Esophagus squamous epithelium (tissue), 5 donors: ENCODE measurements at regions not wholly inside any gene's neighbourhood (a gene's known extent, or its start where the extent isn't known, plus 50 kb on each side); places are given as distances from the start of the nearest gene placed in this dataset.

Experiments
- DNase-seq: peaks from one replicate; lab custom pipeline; 2025; lab: John Stamatoyannopoulos, UW
- H3K27ac ChIP-seq, 4 donors: fragments of 200-600 bp; sonication (generic); one replicate each; pipeline ENCODE4 v1.5.1; 2016 to 2019; ENCODE audit warnings: mild to moderate bottlenecking in 1 of 4
- H3K27me3 ChIP-seq, 4 donors: fragments of 200-600 bp; sonication (generic); 1 replicate in 3 of 4; 2 replicates in 1 of 4; pipeline versions ENCODE4 v1.5.1 to v1.6.0; 2017 to 2021; ENCODE audit warnings: antibody characterized with exemption in 1 of 4
- H3K36me3 ChIP-seq, 3 donors: fragments of 200-600 bp; sonication (generic); one replicate each; pipeline ENCODE4 v1.5.1; 2016 to 2019
- H3K4me1 ChIP-seq, 3 donors: fragments of 200-600 bp; sonication (generic); one replicate each; pipeline ENCODE4 v1.5.1; 2017 to 2019
- H3K4me3 ChIP-seq, 4 donors: fragments of 200-600 bp; sonication (generic); 1 replicate in 3 of 4; 2 replicates in 1 of 4; pipeline ENCODE4 v1.5.1; 2016 to 2019; ENCODE audit warnings: mild to moderate bottlenecking in 2 of 4, moderate library complexity in 1 of 4
- H3K9me3 ChIP-seq, 3 donors: fragments of 200-600 bp; sonication (generic); one replicate each; pipeline ENCODE4 v1.5.1; 2016 to 2019
- POLR2A ChIP-seq, 4 donors: fragments of 450-650 bp; IDR thresholded peaks; one replicate each; pipeline ENCODE4 v1.6.1; 2017; ENCODE audit warnings: antibody characterized with exemption in 4 of 4, mild to moderate bottlenecking in 4 of 4, moderate library complexity in 3 of 4
- WGBS, 2 donors: methylation state at CpG; one replicate each; pipeline ENCODE4 v1.1.5; 2018; 5-methylcytosine and 5-hydroxymethylcytosine counted together
- intact Hi-C: fragments of 100-400 bp; cut with DNase I; formaldehyde crosslinking; loops from one replicate; pipeline ENCODE4 v1.15.0; 2022
- TF ChIP-seq, protein P1 (sequence below), 6 experiments: fragments of 450-650 bp in 4 of 6; fragments of 200-600 bp in 2 of 6; sonication (generic) in 2 of 6; IDR thresholded peaks; one replicate each; pipeline ENCODE4 v1.5.1; 2016 to 2019; ENCODE audit warnings: antibody characterized with exemption in 6 of 6, mild to moderate bottlenecking in 4 of 6, moderate library complexity in 4 of 6
- donor health status: DM: yes; HTN: yes; CAD: no.

DNA sequence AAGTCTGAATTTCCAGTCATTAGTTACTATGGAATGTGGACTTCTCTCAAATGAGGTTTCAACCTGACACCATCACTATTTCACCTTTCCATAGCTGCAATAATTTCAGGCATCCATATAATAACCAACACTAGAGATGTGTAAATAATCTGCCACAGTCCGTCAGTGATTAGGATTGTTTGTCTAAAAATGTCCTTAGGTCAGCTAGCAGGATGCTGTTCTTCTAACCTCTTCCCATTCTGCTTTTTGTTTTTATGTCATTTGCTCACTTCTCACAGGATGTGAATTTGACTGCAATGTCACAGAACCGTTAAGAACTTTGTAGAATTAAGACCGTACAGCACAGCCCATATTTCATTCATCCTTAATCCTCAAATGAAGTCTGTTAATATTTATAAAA is 166.4 kb upstream of the RASA1 start:
- H3K36me3 ChIP-seq, result no peaks in the 10 kb centered on the region
- no peaks in the 10 kb centered on the region for H3K9me3 ChIP-seq
- no peak for DNase-seq
- H3K4me3 ChIP-seq, result no peak overlapping the region
- no peak overlapping the region for H3K27ac ChIP-seq
- TF ChIP-seq, protein P1, sequence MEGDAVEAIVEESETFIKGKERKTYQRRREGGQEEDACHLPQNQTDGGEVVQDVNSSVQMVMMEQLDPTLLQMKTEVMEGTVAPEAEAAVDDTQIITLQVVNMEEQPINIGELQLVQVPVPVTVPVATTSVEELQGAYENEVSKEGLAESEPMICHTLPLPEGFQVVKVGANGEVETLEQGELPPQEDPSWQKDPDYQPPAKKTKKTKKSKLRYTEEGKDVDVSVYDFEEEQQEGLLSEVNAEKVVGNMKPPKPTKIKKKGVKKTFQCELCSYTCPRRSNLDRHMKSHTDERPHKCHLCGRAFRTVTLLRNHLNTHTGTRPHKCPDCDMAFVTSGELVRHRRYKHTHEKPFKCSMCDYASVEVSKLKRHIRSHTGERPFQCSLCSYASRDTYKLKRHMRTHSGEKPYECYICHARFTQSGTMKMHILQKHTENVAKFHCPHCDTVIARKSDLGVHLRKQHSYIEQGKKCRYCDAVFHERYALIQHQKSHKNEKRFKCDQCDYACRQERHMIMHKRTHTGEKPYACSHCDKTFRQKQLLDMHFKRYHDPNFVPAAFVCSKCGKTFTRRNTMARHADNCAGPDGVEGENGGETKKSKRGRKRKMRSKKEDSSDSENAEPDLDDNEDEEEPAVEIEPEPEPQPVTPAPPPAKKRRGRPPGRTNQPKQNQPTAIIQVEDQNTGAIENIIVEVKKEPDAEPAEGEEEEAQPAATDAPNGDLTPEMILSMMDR (IDR thresholded peaks at IDR 0.05), result no peak
- no peak for TF ChIP-seq POLR2A (IDR thresholded peaks at IDR 0.05)
- WGBS, 2 donors, result 32% methylated on average over 3 of the region's 3 CpGs
- no peaks in the 10 kb centered on the region for H3K4me1 ChIP-seq
- intact Hi-C loops, result no loop called here
- H3K27me3 ChIP-seq, result no peaks in the 10 kb centered on the region

DNA sequence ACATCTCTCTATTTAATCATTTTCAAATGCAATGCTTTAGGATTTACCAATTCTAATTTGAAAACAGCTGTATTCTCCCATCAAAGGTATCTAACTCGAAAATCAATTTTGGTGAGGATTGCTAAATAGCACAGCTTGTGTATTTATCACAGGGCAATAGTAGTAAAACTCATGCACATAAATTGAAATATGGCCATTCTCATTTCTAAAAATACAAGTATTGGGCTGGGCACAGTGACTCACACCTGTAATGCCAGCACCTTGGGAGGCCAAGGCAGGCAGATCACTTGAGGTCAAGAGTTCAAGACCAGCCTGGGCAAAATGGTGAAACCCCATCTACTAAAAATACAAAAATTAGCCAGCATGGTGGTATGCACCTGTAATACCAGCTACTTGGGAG is 164.8 kb upstream of the RASA1 start:
- WGBS, 2 donors, result 85 to 91% methylated on average over 1 of the region's 1 CpG

DNA sequence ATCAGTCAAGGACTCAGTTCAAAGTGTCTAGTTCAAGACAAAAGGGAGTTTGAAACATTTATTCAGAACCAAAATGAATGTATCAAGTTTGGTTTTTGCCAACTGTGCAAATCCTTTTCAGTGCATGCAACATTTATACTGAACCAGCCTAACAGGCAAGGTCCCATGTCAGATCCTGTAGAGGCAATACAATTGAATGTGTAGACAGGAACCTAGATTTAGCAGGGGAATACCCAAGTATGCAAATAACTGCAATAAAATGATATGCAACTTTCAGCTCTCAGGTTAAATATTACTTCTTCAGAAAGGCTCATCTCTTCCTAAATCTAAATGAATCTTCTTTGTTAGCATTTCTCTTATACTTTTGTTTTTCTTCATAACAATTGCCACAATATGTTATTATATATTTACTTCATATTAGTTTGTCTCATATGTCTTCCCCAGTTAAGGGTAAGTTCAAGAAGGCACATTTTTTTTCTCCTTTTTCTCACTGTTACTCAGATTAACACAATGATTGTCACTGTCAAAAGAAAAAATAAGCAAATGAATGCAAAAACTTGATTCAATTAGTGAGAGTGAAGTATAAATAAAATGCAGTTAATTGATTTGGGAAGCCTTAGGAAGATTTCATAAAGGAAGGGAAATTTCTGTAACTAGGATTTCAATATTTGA is 163.9 kb upstream of the RASA1 start:
- H3K36me3 ChIP-seq, result no peaks in the 10 kb centered on the region
- no peak overlapping the region for H3K4me3 ChIP-seq
- TF ChIP-seq, protein P1 (IDR thresholded peaks at IDR 0.05), result no peak
- TF ChIP-seq POLR2A (IDR thresholded peaks at IDR 0.05), result no peak
- no peak overlapping the region for H3K27ac ChIP-seq
- DNase-seq, result no peak
- H3K4me1 ChIP-seq, result no peaks in the 10 kb centered on the region
- intact Hi-C loops, result no loop called here
- no peaks in the 10 kb centered on the region for H3K27me3 ChIP-seq
- H3K9me3 ChIP-seq, result no peaks in the 10 kb centered on the region

More for the DNA sequence above, 164.8 kb upstream of the RASA1 start:
- Histone ChIP-seq H3K27ac (no peak overlapping the region), H3K4me3 (no peak overlapping the region), H3K27me3 (no peaks in the 10 kb centered on the region), H3K36me3 (no peaks in the 10 kb centered on the region), H3K9me3 (no peaks in the 10 kb centered on the region), H3K4me1 (no peaks in the 10 kb centered on the region)
- TF ChIP-seq, protein P1 (IDR thresholded peaks at IDR 0.05), result no peak
- no peak for TF ChIP-seq POLR2A (IDR thresholded peaks at IDR 0.05)
- no peak for DNase-seq
- intact Hi-C loops, result no loop called here

DNA sequence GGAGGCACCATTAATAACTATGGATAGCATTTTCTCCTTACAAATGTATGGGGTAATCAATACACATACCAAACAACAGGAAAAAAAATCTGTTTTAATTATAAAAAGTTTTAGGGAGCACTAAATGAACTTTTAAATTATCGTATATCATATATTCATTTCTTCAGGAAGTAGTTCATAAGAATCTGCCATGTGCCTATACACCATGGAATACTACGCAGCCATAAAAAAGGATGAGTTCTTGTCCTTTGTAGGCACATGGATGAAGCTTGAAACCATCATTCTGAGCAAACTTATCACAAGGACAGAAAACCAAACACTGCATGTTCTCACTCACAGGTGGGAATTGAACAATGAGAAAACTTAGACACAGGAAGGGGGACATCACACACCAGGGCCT is 162.1 kb upstream of the RASA1 start:
- 68 to 80% methylated on average over 2 of the region's 2 CpGs for WGBS, 2 donors
- intact Hi-C loops, result no loop called here
- H3K36me3 ChIP-seq, result no peaks in the 10 kb centered on the region
- H3K4me1 ChIP-seq, result no peaks in the 10 kb centered on the region
- TF ChIP-seq, protein P1 (IDR thresholded peaks at IDR 0.05), result no peak
- TF ChIP-seq POLR2A (IDR thresholded peaks at IDR 0.05), result no peak
- no peak overlapping the region for H3K4me3 ChIP-seq
- no peaks in the 10 kb centered on the region for H3K27me3 ChIP-seq
- DNase-seq, result no peak
- no peak overlapping the region for H3K27ac ChIP-seq
- no peaks in the 10 kb centered on the region for H3K9me3 ChIP-seq

DNA sequence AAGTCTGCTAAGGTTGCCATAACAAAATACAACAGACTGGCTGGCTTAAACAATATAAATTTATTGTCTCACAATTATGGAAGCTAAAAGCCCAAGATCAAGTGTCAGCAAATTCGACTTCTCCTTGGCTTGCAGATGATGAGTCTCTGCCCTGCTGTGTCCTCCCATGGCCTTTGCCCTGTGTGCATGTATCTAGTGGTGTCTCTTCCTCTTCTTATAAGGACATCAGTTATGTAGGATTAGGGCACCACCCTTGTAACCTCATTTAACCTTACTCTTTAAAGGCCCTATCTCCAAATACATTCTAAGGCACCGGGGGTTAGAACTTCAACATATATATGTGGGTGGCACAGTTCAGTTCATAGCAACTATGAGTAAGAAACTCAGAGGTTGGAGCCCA is 157.9 kb upstream of the RASA1 start:
- intact Hi-C loops, result no loop called here
- 82 to 88% methylated on average over 2 of the region's 2 CpGs for WGBS, 2 donors
- no peaks in the 10 kb centered on the region for H3K4me1 ChIP-seq

More for the DNA sequence above, 157.9 kb upstream of the RASA1 start:
- no peak for DNase-seq
- Histone ChIP-seq H3K27me3 (no peaks in the 10 kb centered on the region), H3K4me3 (no peak overlapping the region), H3K36me3 (no peaks in the 10 kb centered on the region), H3K9me3 (no peaks in the 10 kb centered on the region), H3K27ac (no peak overlapping the region)
- TF ChIP-seq, protein P1 (IDR thresholded peaks at IDR 0.05), result no peak
- no peak for TF ChIP-seq POLR2A (IDR thresholded peaks at IDR 0.05)
